ENCODE measurements at regions not wholly inside any gene's neighbourhood (a gene's known extent, or its start where the extent isn't known, plus 50 kb on each side); places are given as distances from the start of the nearest gene placed in this dataset.

GRCh38 chr1:148317288-148317985 lies 165.4 kb upstream of the NBPF11 start (continued):
- TF ChIP-seq, protein P1, sequence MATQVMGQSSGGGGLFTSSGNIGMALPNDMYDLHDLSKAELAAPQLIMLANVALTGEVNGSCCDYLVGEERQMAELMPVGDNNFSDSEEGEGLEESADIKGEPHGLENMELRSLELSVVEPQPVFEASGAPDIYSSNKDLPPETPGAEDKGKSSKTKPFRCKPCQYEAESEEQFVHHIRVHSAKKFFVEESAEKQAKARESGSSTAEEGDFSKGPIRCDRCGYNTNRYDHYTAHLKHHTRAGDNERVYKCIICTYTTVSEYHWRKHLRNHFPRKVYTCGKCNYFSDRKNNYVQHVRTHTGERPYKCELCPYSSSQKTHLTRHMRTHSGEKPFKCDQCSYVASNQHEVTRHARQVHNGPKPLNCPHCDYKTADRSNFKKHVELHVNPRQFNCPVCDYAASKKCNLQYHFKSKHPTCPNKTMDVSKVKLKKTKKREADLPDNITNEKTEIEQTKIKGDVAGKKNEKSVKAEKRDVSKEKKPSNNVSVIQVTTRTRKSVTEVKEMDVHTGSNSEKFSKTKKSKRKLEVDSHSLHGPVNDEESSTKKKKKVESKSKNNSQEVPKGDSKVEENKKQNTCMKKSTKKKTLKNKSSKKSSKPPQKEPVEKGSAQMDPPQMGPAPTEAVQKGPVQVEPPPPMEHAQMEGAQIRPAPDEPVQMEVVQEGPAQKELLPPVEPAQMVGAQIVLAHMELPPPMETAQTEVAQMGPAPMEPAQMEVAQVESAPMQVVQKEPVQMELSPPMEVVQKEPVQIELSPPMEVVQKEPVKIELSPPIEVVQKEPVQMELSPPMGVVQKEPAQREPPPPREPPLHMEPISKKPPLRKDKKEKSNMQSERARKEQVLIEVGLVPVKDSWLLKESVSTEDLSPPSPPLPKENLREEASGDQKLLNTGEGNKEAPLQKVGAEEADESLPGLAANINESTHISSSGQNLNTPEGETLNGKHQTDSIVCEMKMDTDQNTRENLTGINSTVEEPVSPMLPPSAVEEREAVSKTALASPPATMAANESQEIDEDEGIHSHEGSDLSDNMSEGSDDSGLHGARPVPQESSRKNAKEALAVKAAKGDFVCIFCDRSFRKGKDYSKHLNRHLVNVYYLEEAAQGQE (IDR thresholded peaks at IDR 0.05): no peak
- TF ChIP-seq, protein P2, sequence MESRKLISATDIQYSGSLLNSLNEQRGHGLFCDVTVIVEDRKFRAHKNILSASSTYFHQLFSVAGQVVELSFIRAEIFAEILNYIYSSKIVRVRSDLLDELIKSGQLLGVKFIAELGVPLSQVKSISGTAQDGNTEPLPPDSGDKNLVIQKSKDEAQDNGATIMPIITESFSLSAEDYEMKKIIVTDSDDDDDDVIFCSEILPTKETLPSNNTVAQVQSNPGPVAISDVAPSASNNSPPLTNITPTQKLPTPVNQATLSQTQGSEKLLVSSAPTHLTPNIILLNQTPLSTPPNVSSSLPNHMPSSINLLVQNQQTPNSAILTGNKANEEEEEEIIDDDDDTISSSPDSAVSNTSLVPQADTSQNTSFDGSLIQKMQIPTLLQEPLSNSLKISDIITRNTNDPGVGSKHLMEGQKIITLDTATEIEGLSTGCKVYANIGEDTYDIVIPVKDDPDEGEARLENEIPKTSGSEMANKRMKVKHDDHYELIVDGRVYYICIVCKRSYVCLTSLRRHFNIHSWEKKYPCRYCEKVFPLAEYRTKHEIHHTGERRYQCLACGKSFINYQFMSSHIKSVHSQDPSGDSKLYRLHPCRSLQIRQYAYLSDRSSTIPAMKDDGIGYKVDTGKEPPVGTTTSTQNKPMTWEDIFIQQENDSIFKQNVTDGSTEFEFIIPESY (IDR thresholded peaks at IDR 0.05): no peak
- TF ChIP-seq FOXA1 (IDR thresholded peaks at IDR 0.05): no peak
- TF ChIP-seq FOXA2 (IDR thresholded peaks at IDR 0.05): no peak

GRCh38 chr1:148315071-148315811 lies 163.2 kb upstream of the NBPF11 start:
- WGBS: 73% methylated on average over 6 of the region's 6 CpGs
- H3K4me3 ChIP-seq (ENCODE audit: low read depth in 1 of 3, low read length in 3 of 3): no peak overlapping the region
- H3K27me3 ChIP-seq (ENCODE audit: control insufficient read depth in 4 of 4, insufficient read depth in 4 of 4, low read length in 3 of 4): peaks cover 0 to 16% (median 4%) of the 10 kb centered on the region in 4 donors
- DNase-seq (ENCODE audit: low spot score): no peak
- H3K27ac ChIP-seq (ENCODE audit: low read depth in 1 of 2, low read length in 2 of 2): no peak overlapping the region
- H3K4me1 ChIP-seq (ENCODE audit: control insufficient read depth in 4 of 4, insufficient read depth in 4 of 4, low read length in 3 of 4): peaks cover 0 to 7% (median 2%) of the 10 kb centered on the region in 4 donors
- peaks cover 0 to 2% (median under 1%) of the 10 kb centered on the region in 4 donors for H3K9me3 ChIP-seq (ENCODE audit: control insufficient read depth in 4 of 4, low read length in 3 of 4)
- TF ChIP-seq SP1 (IDR thresholded peaks at IDR 0.05) (no peak), HNF4G (IDR thresholded peaks at IDR 0.05) (no peak), EGR1 (IDR thresholded peaks at IDR 0.05; ENCODE audit: low read depth in 2 of 2) (no peak), FOXA1 (IDR thresholded peaks at IDR 0.05) (no peak), RXRA (IDR thresholded peaks at IDR 0.05) (no peak), GABPA (IDR thresholded peaks at IDR 0.05 in 1 of 2, conservative IDR thresholded peaks at IDR 0.05 in 1 of 2) (no peak), HNF4A (conservative IDR thresholded peaks at IDR 0.05) (no peak), TAF1 (conservative IDR thresholded peaks at IDR 0.05) (no peak)
- TF ChIP-seq, protein P1 (IDR thresholded peaks at IDR 0.05): no peak
- TF ChIP-seq, protein P2 (IDR thresholded peaks at IDR 0.05): no peak
- H3K9ac ChIP-seq (ENCODE audit: low read depth in 1 of 2, low read length in 2 of 2): no peak overlapping the region
- no peaks in the 10 kb centered on the region for H3K36me3 ChIP-seq (ENCODE audit: control insufficient read depth in 4 of 4, insufficient read depth in 3 of 4, low read depth in 1 of 4, low read length in 3 of 4)

Measured in liver (tissue), 7 donors.